ENCODE measurements at regions not wholly inside any gene's neighbourhood (a gene's known extent, or its start where the extent isn't known, plus 50 kb on each side); places are given as distances from the start of the nearest gene placed in this dataset.

GRCh38 chr3:177596816-177597271 is 399.6 kb upstream of the TBL1XR1 start:
- no peak for TF ChIP-seq POLR2A (IDR thresholded peaks at IDR 0.05)
- no peak for TF ChIP-seq CTCF (IDR thresholded peaks at IDR 0.05 in 4 of 5, conservative IDR thresholded peaks at IDR 0.05 in 1 of 5)
